ENCODE measurements at regions not wholly inside any gene's neighbourhood (a gene's known extent, or its start where the extent isn't known, plus 50 kb on each side); places are given as distances from the start of the nearest gene placed in this dataset.

DNA sequence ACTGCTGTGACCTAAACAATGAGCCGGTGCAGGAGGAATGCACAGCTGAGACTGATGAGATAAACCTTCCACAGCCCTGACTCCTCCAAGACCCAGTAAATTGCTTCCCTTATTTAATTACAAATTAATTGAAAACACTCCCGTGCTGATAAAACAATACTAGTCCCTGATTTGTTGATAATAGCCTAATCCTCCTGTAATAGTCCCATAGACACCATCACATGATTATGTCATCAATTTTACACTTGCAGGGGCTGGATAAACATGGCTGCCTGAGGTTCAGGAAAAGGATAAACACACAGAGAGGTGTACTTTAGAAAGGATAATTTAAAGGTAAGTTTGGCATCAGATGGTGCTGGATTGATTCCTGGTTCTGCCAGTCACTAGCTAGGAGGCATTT, 84.6 kb upstream of the SPAG17 start:
- intact Hi-C loops (cut with micrococcal nuclease; ENCODE audit: unreplicated experiment) = no loop called here
- TF ChIP-seq, protein P1, sequence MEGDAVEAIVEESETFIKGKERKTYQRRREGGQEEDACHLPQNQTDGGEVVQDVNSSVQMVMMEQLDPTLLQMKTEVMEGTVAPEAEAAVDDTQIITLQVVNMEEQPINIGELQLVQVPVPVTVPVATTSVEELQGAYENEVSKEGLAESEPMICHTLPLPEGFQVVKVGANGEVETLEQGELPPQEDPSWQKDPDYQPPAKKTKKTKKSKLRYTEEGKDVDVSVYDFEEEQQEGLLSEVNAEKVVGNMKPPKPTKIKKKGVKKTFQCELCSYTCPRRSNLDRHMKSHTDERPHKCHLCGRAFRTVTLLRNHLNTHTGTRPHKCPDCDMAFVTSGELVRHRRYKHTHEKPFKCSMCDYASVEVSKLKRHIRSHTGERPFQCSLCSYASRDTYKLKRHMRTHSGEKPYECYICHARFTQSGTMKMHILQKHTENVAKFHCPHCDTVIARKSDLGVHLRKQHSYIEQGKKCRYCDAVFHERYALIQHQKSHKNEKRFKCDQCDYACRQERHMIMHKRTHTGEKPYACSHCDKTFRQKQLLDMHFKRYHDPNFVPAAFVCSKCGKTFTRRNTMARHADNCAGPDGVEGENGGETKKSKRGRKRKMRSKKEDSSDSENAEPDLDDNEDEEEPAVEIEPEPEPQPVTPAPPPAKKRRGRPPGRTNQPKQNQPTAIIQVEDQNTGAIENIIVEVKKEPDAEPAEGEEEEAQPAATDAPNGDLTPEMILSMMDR (conservative IDR thresholded peaks at IDR 0.05; ENCODE audit: low read length) = no peak
- TF ChIP-seq EZH2phosphoT487 (IDR thresholded peaks at IDR 0.05; ENCODE audit: borderline replicate concordance, low read depth, low read length) = no peak
- Histone ChIP-seq H3K4me1 (ENCODE audit: insufficient read depth, low read length, poor library complexity, severe bottlenecking) (no peaks in the 10 kb centered on the region), H4K20me1 (ENCODE audit: insufficient read depth, low read length) (no peaks in the 10 kb centered on the region), H3K4me3 (ENCODE audit: low read depth, low read length, poor library complexity, severe bottlenecking) (no peak overlapping the region), H2AFZ (ENCODE audit: low read length) (no peak overlapping the region), H3K9me2 (ENCODE audit: insufficient read depth, low read length) (no peaks in the 10 kb centered on the region), H3K36me3 (ENCODE audit: insufficient read depth, low read length) (no peaks in the 10 kb centered on the region), H3K9me3 (ENCODE audit: low read length) (no peaks in the 10 kb centered on the region), H3K79me2 (ENCODE audit: insufficient read depth, low read depth, low read length) (no peaks in the 10 kb centered on the region), H3K4me2 (ENCODE audit: low read length) (no peak overlapping the region), H3K27ac (ENCODE audit: low read depth, low read length, poor library complexity, severe bottlenecking) (no peak overlapping the region)
- ChIA-PET POLR2A (no interaction called here), CTCF (ENCODE audit: unreplicated experiment) (no interaction called here)
- BruUV-seq (replicated peaks) = no TSS peak
- DNase-seq (ENCODE audit: low spot score) = no peak

DNA sequence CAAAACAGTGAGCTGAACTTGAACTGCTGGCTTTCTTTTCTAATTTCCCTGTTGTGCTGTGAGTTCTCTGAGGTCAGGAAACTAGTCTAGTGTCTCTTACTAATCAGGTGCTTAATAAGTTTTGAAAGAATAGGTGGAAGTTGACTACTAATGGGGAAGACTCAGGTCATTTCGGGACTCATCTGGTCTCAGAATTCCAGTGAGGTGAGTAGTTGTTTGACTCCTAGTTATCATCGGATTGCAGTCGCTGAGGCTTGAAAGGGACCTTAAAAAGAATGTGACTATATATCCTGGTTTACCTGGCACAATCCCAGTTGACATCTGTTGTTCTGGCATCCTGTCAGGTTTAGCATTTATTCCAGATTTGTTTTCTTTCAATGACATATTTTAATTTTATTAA, 81.4 kb upstream of the SPAG17 start:
- no peak overlapping the region for H3K4me3 ChIP-seq (ENCODE audit: low read depth, low read length, poor library complexity, severe bottlenecking)
- H3K9me2 ChIP-seq (ENCODE audit: insufficient read depth, low read length) = no peaks in the 10 kb centered on the region
- TF ChIP-seq EZH2phosphoT487 (IDR thresholded peaks at IDR 0.05; ENCODE audit: borderline replicate concordance, low read depth, low read length) = no peak
- TF ChIP-seq, protein P1 (conservative IDR thresholded peaks at IDR 0.05; ENCODE audit: low read length) = no peak
- intact Hi-C loops (cut with micrococcal nuclease; ENCODE audit: unreplicated experiment) = no loop called here
- POLR2A ChIA-PET = no interaction called here
- H2AFZ ChIP-seq (ENCODE audit: low read length) = no peak overlapping the region
- H3K9me3 ChIP-seq (ENCODE audit: low read length) = no peaks in the 10 kb centered on the region
- H3K4me2 ChIP-seq (ENCODE audit: low read length) = no peak overlapping the region
- no peak for DNase-seq (ENCODE audit: low spot score)
- CTCF ChIA-PET (ENCODE audit: unreplicated experiment) = no interaction called here
- no peaks in the 10 kb centered on the region for H3K4me1 ChIP-seq (ENCODE audit: insufficient read depth, low read length, poor library complexity, severe bottlenecking)
- H3K79me2 ChIP-seq (ENCODE audit: insufficient read depth, low read depth, low read length) = no peaks in the 10 kb centered on the region
- H4K20me1 ChIP-seq (ENCODE audit: insufficient read depth, low read length) = no peaks in the 10 kb centered on the region
- BruUV-seq (replicated peaks) = no TSS peak
- no peak overlapping the region for H3K27ac ChIP-seq (ENCODE audit: low read depth, low read length, poor library complexity, severe bottlenecking)
- H3K36me3 ChIP-seq (ENCODE audit: insufficient read depth, low read length) = no peaks in the 10 kb centered on the region

DNA sequence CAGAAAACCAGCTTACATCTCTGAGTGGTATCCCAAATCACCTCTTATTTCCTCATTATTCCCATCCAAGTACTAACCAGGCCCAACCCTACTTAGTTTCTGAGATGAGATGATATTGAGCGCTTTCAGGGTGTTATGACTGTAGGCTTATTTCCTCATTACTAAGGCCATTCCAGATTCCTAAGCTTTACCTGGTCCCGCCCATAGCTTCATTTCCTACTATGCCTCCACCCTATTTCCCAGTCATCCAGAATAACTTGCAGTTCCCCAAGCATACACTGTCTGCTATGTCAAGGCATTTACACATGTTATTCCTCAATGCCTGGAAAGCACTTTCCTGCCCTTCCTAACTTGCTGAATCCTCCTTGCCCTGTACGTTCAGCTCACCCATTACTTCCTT, 79.3 kb upstream of the SPAG17 start:
- Histone ChIP-seq H3K27ac (ENCODE audit: low read depth, low read length, poor library complexity, severe bottlenecking) (no peak overlapping the region), H3K36me3 (ENCODE audit: insufficient read depth, low read length) (no peaks in the 10 kb centered on the region), H3K4me2 (ENCODE audit: low read length) (no peak overlapping the region), H3K4me3 (ENCODE audit: low read depth, low read length, poor library complexity, severe bottlenecking) (no peak overlapping the region), H4K20me1 (ENCODE audit: insufficient read depth, low read length) (no peaks in the 10 kb centered on the region), H3K9me2 (ENCODE audit: insufficient read depth, low read length) (no peaks in the 10 kb centered on the region), H3K79me2 (ENCODE audit: insufficient read depth, low read depth, low read length) (no peaks in the 10 kb centered on the region), H3K9me3 (ENCODE audit: low read length) (no peaks in the 10 kb centered on the region), H3K4me1 (ENCODE audit: insufficient read depth, low read length, poor library complexity, severe bottlenecking) (no peaks in the 10 kb centered on the region), H2AFZ (ENCODE audit: low read length) (no peak overlapping the region)
- intact Hi-C loops (cut with micrococcal nuclease; ENCODE audit: unreplicated experiment) = no loop called here
- CTCF ChIA-PET (ENCODE audit: unreplicated experiment) = no interaction called here
- no TSS peak for BruUV-seq (replicated peaks)
- DNase-seq (ENCODE audit: low spot score) = no peak
- TF ChIP-seq EZH2phosphoT487 (IDR thresholded peaks at IDR 0.05; ENCODE audit: borderline replicate concordance, low read depth, low read length) = no peak
- TF ChIP-seq, protein P1 (conservative IDR thresholded peaks at IDR 0.05; ENCODE audit: low read length) = no peak
- POLR2A ChIA-PET = interaction anchor here (1.1 to 1.3 kb wide), 2 partner anchors 10 to 28 kb away, joined by 3 read pairs; no protein-coding TSS in a partner anchor

All from OCI-LY7 (cell line).